GM23248 (cell line): ENCODE measurements at regions not wholly inside any gene's neighbourhood (a gene's known extent, or its start where the extent isn't known, plus 50 kb on each side); places are given as distances from the start of the nearest gene placed in this dataset.

Source experiments
- EZH2 ChIP-seq: fragments of 200-600 bp; sonication (generic); IDR thresholded peaks from 2 replicates; pipeline ENCODE4 v1.6.1; 2018; ENCODE audit warnings: antibody characterized with exemption, mild to moderate bottlenecking; ENCODE audit not compliant: insufficient read depth, poor library complexity, severe bottlenecking
- EZH2phosphoT487 ChIP-seq: fragments of 200-600 bp; sonication (generic); IDR thresholded peaks from 2 replicates; pipeline ENCODE4 v1.6.1; 2018; ENCODE audit warnings: antibody characterized with exemption, moderate library complexity, mild to moderate bottlenecking, low read depth; ENCODE audit not compliant: insufficient read depth

DNA sequence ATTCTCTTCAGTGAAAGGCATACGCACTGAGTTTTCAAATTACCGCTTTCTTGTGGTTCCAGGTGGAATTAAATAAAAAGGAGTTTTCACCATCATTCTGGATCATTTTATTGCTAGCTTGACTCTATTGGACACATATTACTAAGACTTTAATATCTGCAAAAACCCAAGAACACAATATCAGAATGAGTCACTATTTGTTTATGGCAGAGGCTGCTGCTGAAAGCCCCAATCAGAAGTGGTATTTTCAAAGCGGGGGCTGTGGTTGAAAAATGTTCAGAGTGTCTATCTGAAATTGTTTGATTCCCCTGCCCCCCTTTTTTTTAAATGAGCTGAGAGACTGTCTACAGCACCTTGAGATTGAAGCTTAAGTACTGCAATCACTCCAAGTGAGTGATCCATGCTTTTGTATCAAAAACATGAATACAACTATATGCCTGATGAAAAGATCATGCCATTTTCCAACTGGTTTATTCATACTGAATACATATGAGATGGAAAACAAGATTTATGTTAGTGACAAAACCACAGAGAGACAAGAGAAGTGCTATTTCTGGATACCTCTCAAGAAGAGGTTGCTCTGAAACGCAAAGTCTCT lies 376.4 kb downstream of the HTR7 start:
- TF ChIP-seq EZH2 (no peak), EZH2phosphoT487 (no peak)
